ENCODE measurements at regions not wholly inside any gene's neighbourhood (a gene's known extent, or its start where the extent isn't known, plus 50 kb on each side); places are given as distances from the start of the nearest gene placed in this dataset.

- TF ChIP-seq TAF1 (IDR thresholded peaks at IDR 0.05; ENCODE audit: borderline replicate concordance, insufficient read depth, low read length) (no peak), POLR2AphosphoS5 (IDR thresholded peaks at IDR 0.05; ENCODE audit: low read depth, low read length) (no peak), SIN3A (IDR thresholded peaks at IDR 0.05; ENCODE audit: borderline replicate concordance, insufficient read depth, low read length) (no peak), REST (IDR thresholded peaks at IDR 0.05; ENCODE audit: insufficient read depth in 1 of 2, low read depth in 2 of 2, low read length in 2 of 2) (no peak)
Measured at GRCh38 chr7:81273601-81274397, 354.9 kb upstream of the SEMA3C start.

Measured in PFSK-1 (cell line).